Retinal pigment epithelial cell (primary cell): ENCODE measurements at regions not wholly inside any gene's neighbourhood (a gene's known extent, or its start where the extent isn't known, plus 50 kb on each side); places are given as distances from the start of the nearest gene placed in this dataset.

Source experiments
- DNase-seq: peaks from one replicate; pipeline ENCODE4 v3.0.0-alpha.2; 2010; ENCODE audit warnings: low read depth
- H3K4me3 ChIP-seq: 2 replicates; pipeline ENCODE4 v1.5.1; 2011; ENCODE audit warnings: mild to moderate bottlenecking, low read length, control low read depth, moderate library complexity
- CTCF ChIP-seq: conservative IDR thresholded peaks from 2 replicates; pipeline ENCODE4 v1.5.1; 2011; ENCODE audit warnings: low read depth, low read length, control low read depth, inconsistent platforms

- H3K4me3 ChIP-seq, result no peak overlapping the region
- DNase-seq, result no peak
- no peak for TF ChIP-seq CTCF
Measured at GRCh38 chr2:222100704-222101699, 197.8 kb downstream of the PAX3 start.

GRCh38 chr2:222088561-222088960 lies 210.2 kb downstream of the PAX3 start:
- H3K4me3 ChIP-seq, result no peak overlapping the region
- DNase-seq, result no peak
- no peak for TF ChIP-seq CTCF

- no peak for TF ChIP-seq CTCF
- no peak overlapping the region for H3K4me3 ChIP-seq
- DNase-seq, result no peak
Measured at GRCh38 chr2:222087998-222088397, 210.8 kb downstream of the PAX3 start.

GRCh38 chr2:222082201-222082600 lies 216.6 kb downstream of the PAX3 start:
- no peak for TF ChIP-seq CTCF
- no peak overlapping the region for H3K4me3 ChIP-seq
- DNase-seq, result no peak

- TF ChIP-seq CTCF, result no peak
- DNase-seq, result no peak
- H3K4me3 ChIP-seq, result no peak overlapping the region
Measured at GRCh38 chr2:222080141-222080540, 218.7 kb downstream of the PAX3 start.

GRCh38 chr2:222076973-222077690 lies 221.7 kb downstream of the PAX3 start:
- H3K4me3 ChIP-seq, result no peak overlapping the region
- no peak for DNase-seq
- no peak for TF ChIP-seq CTCF
